NCI-H1417 (cell line): ENCODE measurements at regions not wholly inside any gene's neighbourhood (a gene's known extent, or its start where the extent isn't known, plus 50 kb on each side); places are given as distances from the start of the nearest gene placed in this dataset.
A peak's percentile ranks its signal among the peaks of the same experiment; 100 is the strongest.

Experiments
- DNase-seq, 3 experiments: peaks; one replicate each; lab custom pipeline; 2025; lab: John Stamatoyannopoulos, UW

- no peak for DNase-seq
Measured at GRCh38 chr10:71069909-71070666, 142.3 kb upstream of the UNC5B start.

- DNase-seq: no peak
Measured at GRCh38 chr10:71070741-71071140, 141.6 kb upstream of the UNC5B start.

GRCh38 chr10:71072131-71072822, 140.1 kb upstream of the UNC5B start:
- DNase-seq: no peak

GRCh38 chr10:71072823-71073210, 139.6 kb upstream of the UNC5B start:
- DNase-seq: no peak

GRCh38 chr10:71073451-71074175, 138.8 kb upstream of the UNC5B start:
- no peak for DNase-seq

- no peak for DNase-seq
Measured at GRCh38 chr10:71074176-71074755, 138.1 kb upstream of the UNC5B start.

GRCh38 chr10:71075086-71075758, 137.1 kb upstream of the UNC5B start:
- DNase-seq: peak in 2 of 3 experiments; percentile 41 to 74

- no peak for DNase-seq
Measured at GRCh38 chr10:71075759-71076472, 136.5 kb upstream of the UNC5B start.

- peak in 2 of 3 experiments; percentile 52 to 77 for DNase-seq
Measured at GRCh38 chr10:71076473-71077142, 135.8 kb upstream of the UNC5B start.

GRCh38 chr10:71077143-71077581, 135.2 kb upstream of the UNC5B start:
- DNase-seq: no peak

GRCh38 chr10:71077796-71078453, 134.4 kb upstream of the UNC5B start:
- DNase-seq: no peak

- DNase-seq: no peak
Measured at GRCh38 chr10:71078454-71079145, 133.8 kb upstream of the UNC5B start.

GRCh38 chr10:71079761-71080380, 132.5 kb upstream of the UNC5B start:
- no peak for DNase-seq

- no peak for DNase-seq
Measured at GRCh38 chr10:71080381-71081228, 131.8 kb upstream of the UNC5B start.

- DNase-seq: no peak
Measured at GRCh38 chr10:71081229-71081560, 131.2 kb upstream of the UNC5B start.

GRCh38 chr10:71081912-71082311, 130.5 kb upstream of the UNC5B start:
- DNase-seq: no peak

GRCh38 chr10:71082960-71083715, 129.2 kb upstream of the UNC5B start:
- no peak for DNase-seq

- no peak for DNase-seq
Measured at GRCh38 chr10:71083716-71083975, 128.7 kb upstream of the UNC5B start.
